Neural progenitor cell (in vitro differentiated cells): ENCODE measurements at regions not wholly inside any gene's neighbourhood (a gene's known extent, or its start where the extent isn't known, plus 50 kb on each side); places are given as distances from the start of the nearest gene placed in this dataset.

Experiments used
- DNase-seq: peaks from one replicate; pipeline ENCODE4 v3.0.0-alpha.2; 2016; ENCODE audit warnings: low spot score
- H2AFZ ChIP-seq: fragments of 200-600 bp; sonication (generic); replicated peaks from 2 replicates; pipeline ENCODE4 v1.6.1; 2016; ENCODE audit warnings: antibody characterized with exemption
- H3F3A ChIP-seq: fragments of 200-600 bp; sonication (generic); 2 replicates; pipeline ENCODE4 v1.6.1; 2016; ENCODE audit warnings: antibody characterized with exemption, low read depth
- H3K27ac ChIP-seq: fragments of 200-600 bp; sonication (generic); 2 replicates; pipeline ENCODE4 v1.5.1; 2016; ENCODE audit warnings: mild to moderate bottlenecking
- H3K27me3 ChIP-seq: fragments of 200-600 bp; sonication (generic); 2 replicates; pipeline ENCODE4 v1.6.1; 2016; ENCODE audit warnings: mild to moderate bottlenecking, moderate library complexity
- H3K36me3 ChIP-seq: fragments of 200-600 bp; sonication (generic); 2 replicates; pipeline ENCODE4 v1.5.1; 2016
- H3K4me1 ChIP-seq: fragments of 200-600 bp; sonication (generic); 2 replicates; pipeline ENCODE4 v1.6.1; 2016; ENCODE audit warnings: mixed run types
- H3K4me2 ChIP-seq: fragments of 200-600 bp; sonication (generic); 2 replicates; pipeline ENCODE4 v1.6.1; 2016
- H3K4me3 ChIP-seq: fragments of 200-600 bp; sonication (generic); 2 replicates; pipeline ENCODE4 v1.5.1; 2016
- H3K79me2 ChIP-seq: fragments of 200-600 bp; sonication (generic); 2 replicates; pipeline ENCODE4 v1.6.1; 2016; ENCODE audit warnings: low read depth
- H3K9ac ChIP-seq: fragments of 200-600 bp; sonication (generic); 2 replicates; pipeline ENCODE4 v1.6.1; 2016
- H3K9me3 ChIP-seq: fragments of 200-600 bp; sonication (generic); 2 replicates; pipeline ENCODE4 v1.5.1; 2016; ENCODE audit warnings: low read depth
- H4K20me1 ChIP-seq: fragments of 200-600 bp; sonication (generic); 2 replicates; pipeline ENCODE4 v1.6.1; 2016; ENCODE audit warnings: low read depth
- H3K27ac Mint-ChIP-seq: 3 replicates; pipeline ENCODE4 v1.8.0; 2021; ENCODE audit warnings: mixed read lengths
- H3K27me3 Mint-ChIP-seq: 2 replicates; pipeline ENCODE4 v1.8.0; 2022; ENCODE audit warnings: low read depth, mild to moderate bottlenecking, inconsistent platforms, moderate library complexity, mixed read lengths; ENCODE audit not compliant: insufficient read depth
- H3K36me3 Mint-ChIP-seq: 3 replicates; pipeline ENCODE4 v1.8.0; 2021; ENCODE audit warnings: mixed read lengths
- H3K4me1 Mint-ChIP-seq: 3 replicates; pipeline ENCODE4 v1.8.0; 2021; ENCODE audit warnings: mixed read lengths
- H3K4me3 Mint-ChIP-seq: 3 replicates; pipeline ENCODE4 v1.8.0; 2021; ENCODE audit warnings: mild to moderate bottlenecking, moderate library complexity, mixed read lengths
- H3K9me3 Mint-ChIP-seq: 3 replicates; pipeline ENCODE4 v1.8.0; 2020; ENCODE audit warnings: mixed read lengths
- CTCF ChIP-seq: fragments of 200-600 bp; sonication (generic); IDR thresholded peaks from 2 replicates; pipeline ENCODE4 v1.5.1; 2017; ENCODE audit warnings: antibody characterized with exemption, mild to moderate bottlenecking
- EZH2 ChIP-seq: fragments of 200-600 bp; sonication (generic); IDR thresholded peaks from 2 replicates; pipeline ENCODE4 v1.6.1; 2017; ENCODE audit warnings: antibody characterized with exemption, mild to moderate bottlenecking, moderate library complexity
- EZH2phosphoT487 ChIP-seq: fragments of 200-600 bp; sonication (generic); IDR thresholded peaks from 2 replicates; pipeline ENCODE4 v1.6.1; 2017; ENCODE audit warnings: antibody characterized with exemption

GRCh38 chr10:130570074-130570473 is 433.9 kb downstream of the GLRX3 start:
- H3K27ac Mint-ChIP-seq, result no peak overlapping the region
- peaks cover 2% of the 10 kb centered on the region for H3K9me3 Mint-ChIP-seq
- H3K27me3 Mint-ChIP-seq, result peaks cover 9% of the 10 kb centered on the region

GRCh38 chr10:130571674-130572073 is 435.5 kb downstream of the GLRX3 start:
- Histone ChIP-seq H4K20me1 (no peaks in the 10 kb centered on the region), H3K4me2 (no peak overlapping the region), H3K79me2 (no peaks in the 10 kb centered on the region), H3K4me1 (no peaks in the 10 kb centered on the region), H3K9ac (no peak overlapping the region), H3K4me3 (no peak overlapping the region), H3K27ac (no peak overlapping the region), H2AFZ (no peak overlapping the region), H3F3A (no peaks in the 10 kb centered on the region), H3K9me3 (no peaks in the 10 kb centered on the region), H3K27me3 (no peaks in the 10 kb centered on the region), H3K36me3 (no peaks in the 10 kb centered on the region)
- Mint-ChIP-seq H3K9me3 (peaks cover 2% of the 10 kb centered on the region), H3K27me3 (peaks cover 6% of the 10 kb centered on the region), H3K4me3 (no peak overlapping the region), H3K4me1 (no peaks in the 10 kb centered on the region), H3K36me3 (no peaks in the 10 kb centered on the region), H3K27ac (no peak overlapping the region)
- TF ChIP-seq CTCF (no peak), EZH2 (no peak), EZH2phosphoT487 (no peak)
- no peak for DNase-seq

More at GRCh38 chr10:130570074-130570473, 433.9 kb downstream of the GLRX3 start:
- Mint-ChIP-seq H3K4me1 (no peaks in the 10 kb centered on the region), H3K36me3 (no peaks in the 10 kb centered on the region), H3K4me3 (no peak overlapping the region)
- no peaks in the 10 kb centered on the region for H3K36me3 ChIP-seq
- no peak overlapping the region for H3K27ac ChIP-seq
- no peaks in the 10 kb centered on the region for H4K20me1 ChIP-seq
- no peak overlapping the region for H2AFZ ChIP-seq
- H3K27me3 ChIP-seq, result no peaks in the 10 kb centered on the region
- no peak overlapping the region for H3K4me3 ChIP-seq
- no peak overlapping the region for H3K4me2 ChIP-seq
- H3F3A ChIP-seq, result no peaks in the 10 kb centered on the region
- H3K9me3 ChIP-seq, result no peaks in the 10 kb centered on the region
- H3K79me2 ChIP-seq, result no peaks in the 10 kb centered on the region
- no peaks in the 10 kb centered on the region for H3K4me1 ChIP-seq
- TF ChIP-seq EZH2phosphoT487 (no peak), CTCF (no peak), EZH2 (no peak)
- DNase-seq, result no peak
- H3K9ac ChIP-seq, result no peak overlapping the region

GRCh38 chr10:130573446-130573845 is 437.3 kb downstream of the GLRX3 start:
- Mint-ChIP-seq H3K36me3 (no peaks in the 10 kb centered on the region), H3K4me1 (no peaks in the 10 kb centered on the region)

GRCh38 chr10:130575756-130576285 is 439.6 kb downstream of the GLRX3 start:
- DNase-seq, result no peak
- Histone ChIP-seq H3K4me1 (no peaks in the 10 kb centered on the region), H3K27me3 (no peaks in the 10 kb centered on the region), H3K27ac (no peak overlapping the region), H3K9me3 (no peaks in the 10 kb centered on the region), H3K79me2 (no peaks in the 10 kb centered on the region), H3K4me3 (no peak overlapping the region), H4K20me1 (no peaks in the 10 kb centered on the region), H3F3A (no peaks in the 10 kb centered on the region), H3K4me2 (no peak overlapping the region), H3K36me3 (no peaks in the 10 kb centered on the region), H3K9ac (no peak overlapping the region), H2AFZ (no peak overlapping the region)
- H3K27me3 Mint-ChIP-seq, result peaks cover 4% of the 10 kb centered on the region
- H3K4me3 Mint-ChIP-seq, result no peak overlapping the region
- H3K27ac Mint-ChIP-seq, result no peak overlapping the region
- no peaks in the 10 kb centered on the region for H3K36me3 Mint-ChIP-seq
- H3K4me1 Mint-ChIP-seq, result no peaks in the 10 kb centered on the region
- no peak for TF ChIP-seq EZH2phosphoT487
- TF ChIP-seq EZH2, result no peak
- TF ChIP-seq CTCF, result no peak
- H3K9me3 Mint-ChIP-seq, result no peaks in the 10 kb centered on the region

More at GRCh38 chr10:130573446-130573845, 437.3 kb downstream of the GLRX3 start:
- H3K9me3 ChIP-seq, result no peaks in the 10 kb centered on the region
- H3K27me3 Mint-ChIP-seq, result peaks cover 6% of the 10 kb centered on the region
- no peak overlapping the region for H3K27ac Mint-ChIP-seq
- H3K79me2 ChIP-seq, result no peaks in the 10 kb centered on the region
- no peaks in the 10 kb centered on the region for H4K20me1 ChIP-seq
- H3F3A ChIP-seq, result no peaks in the 10 kb centered on the region
- no peak overlapping the region for H3K27ac ChIP-seq
- no peaks in the 10 kb centered on the region for H3K9me3 Mint-ChIP-seq
- no peak overlapping the region for H3K4me2 ChIP-seq
- H3K4me3 ChIP-seq, result no peak overlapping the region
- H2AFZ ChIP-seq, result no peak overlapping the region
- no peak for DNase-seq
- no peaks in the 10 kb centered on the region for H3K27me3 ChIP-seq
- no peaks in the 10 kb centered on the region for H3K4me1 ChIP-seq
- H3K4me3 Mint-ChIP-seq, result no peak overlapping the region
- TF ChIP-seq EZH2, result no peak
- H3K36me3 ChIP-seq, result no peaks in the 10 kb centered on the region
- H3K9ac ChIP-seq, result no peak overlapping the region
